ENCODE measurements at regions not wholly inside any gene's neighbourhood (a gene's known extent, or its start where the extent isn't known, plus 50 kb on each side); places are given as distances from the start of the nearest gene placed in this dataset.

DNA sequence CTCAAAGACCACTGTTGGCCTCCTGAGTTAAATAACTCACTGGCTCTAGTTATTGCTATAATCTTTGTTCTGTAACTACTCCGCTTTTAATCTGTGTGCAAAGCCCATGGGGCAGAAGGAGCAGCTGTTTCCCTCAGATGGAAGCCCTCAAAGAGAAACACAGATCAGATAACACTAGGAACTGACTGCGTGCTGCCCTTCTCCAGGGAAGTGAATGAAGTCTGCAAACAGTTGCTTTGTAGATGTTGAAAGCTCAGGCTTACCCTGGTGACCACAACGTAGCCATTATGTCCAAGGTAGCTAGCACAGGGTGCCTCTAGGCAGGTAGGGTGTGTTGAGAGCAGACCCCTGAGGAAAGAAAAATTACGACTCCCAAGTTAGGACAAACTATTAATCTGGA lies 152.3 kb upstream of the STAC start:
- intact Hi-C loops (cut with micrococcal nuclease; ENCODE audit: unreplicated experiment): no loop called here
- Histone ChIP-seq H3K4me1 (ENCODE audit: insufficient read depth, low read length, poor library complexity, severe bottlenecking) (no peaks in the 10 kb centered on the region), H3K36me3 (ENCODE audit: insufficient read depth, low read length, poor library complexity, severe bottlenecking) (no peaks in the 10 kb centered on the region), H3K27me3 (replicated peaks; ENCODE audit: insufficient read depth, low read depth, low read length, poor library complexity) (no peaks in the 10 kb centered on the region), H3K4me3 (ENCODE audit: low read depth, low read length, poor library complexity, severe bottlenecking) (no peak overlapping the region), H3K9me3 (ENCODE audit: low read depth, low read length, poor library complexity, severe bottlenecking) (no peaks in the 10 kb centered on the region), H3K27ac (ENCODE audit: low read depth, low read length, poor library complexity, severe bottlenecking) (no peak overlapping the region)
- ChIA-PET CTCF (no interaction called here), POLR2A (ENCODE audit: low non-redundant PET) (no interaction called here)
- no TSS peak for BruUV-seq (replicated peaks)
- TF ChIP-seq, protein P1, sequence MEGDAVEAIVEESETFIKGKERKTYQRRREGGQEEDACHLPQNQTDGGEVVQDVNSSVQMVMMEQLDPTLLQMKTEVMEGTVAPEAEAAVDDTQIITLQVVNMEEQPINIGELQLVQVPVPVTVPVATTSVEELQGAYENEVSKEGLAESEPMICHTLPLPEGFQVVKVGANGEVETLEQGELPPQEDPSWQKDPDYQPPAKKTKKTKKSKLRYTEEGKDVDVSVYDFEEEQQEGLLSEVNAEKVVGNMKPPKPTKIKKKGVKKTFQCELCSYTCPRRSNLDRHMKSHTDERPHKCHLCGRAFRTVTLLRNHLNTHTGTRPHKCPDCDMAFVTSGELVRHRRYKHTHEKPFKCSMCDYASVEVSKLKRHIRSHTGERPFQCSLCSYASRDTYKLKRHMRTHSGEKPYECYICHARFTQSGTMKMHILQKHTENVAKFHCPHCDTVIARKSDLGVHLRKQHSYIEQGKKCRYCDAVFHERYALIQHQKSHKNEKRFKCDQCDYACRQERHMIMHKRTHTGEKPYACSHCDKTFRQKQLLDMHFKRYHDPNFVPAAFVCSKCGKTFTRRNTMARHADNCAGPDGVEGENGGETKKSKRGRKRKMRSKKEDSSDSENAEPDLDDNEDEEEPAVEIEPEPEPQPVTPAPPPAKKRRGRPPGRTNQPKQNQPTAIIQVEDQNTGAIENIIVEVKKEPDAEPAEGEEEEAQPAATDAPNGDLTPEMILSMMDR (conservative IDR thresholded peaks at IDR 0.05; ENCODE audit: low read depth, low read length): no peak
- TF ChIP-seq EZH2 (IDR thresholded peaks at IDR 0.05; ENCODE audit: borderline replicate concordance, low read depth, low read length, poor library complexity, severe bottlenecking): no peak
- no peak for DNase-seq (ENCODE audit: low spot score)

DNA sequence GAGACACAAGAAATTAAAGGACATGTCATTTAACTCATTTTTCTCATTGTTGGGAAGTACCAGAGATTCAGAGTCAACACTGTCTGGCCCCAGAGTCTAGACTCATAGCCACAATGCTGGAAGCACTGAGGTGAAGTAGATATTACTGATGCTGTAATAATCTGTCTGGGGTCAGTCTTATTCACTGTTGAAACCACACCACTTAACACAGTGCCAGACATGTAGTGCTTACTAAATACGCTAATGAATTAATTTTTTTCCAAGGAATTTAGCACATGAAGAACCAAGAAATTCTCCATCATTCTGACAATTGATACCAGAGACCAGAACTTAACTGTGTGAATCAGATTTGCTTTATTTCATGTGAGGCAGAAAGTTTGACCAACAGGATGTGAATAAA lies 150.8 kb upstream of the STAC start:
- BruUV-seq (replicated peaks): no TSS peak
- no peak overlapping the region for H3K4me3 ChIP-seq (ENCODE audit: low read depth, low read length, poor library complexity, severe bottlenecking)
- TF ChIP-seq, protein P1 (conservative IDR thresholded peaks at IDR 0.05; ENCODE audit: low read depth, low read length): no peak
- no peak for TF ChIP-seq EZH2 (IDR thresholded peaks at IDR 0.05; ENCODE audit: borderline replicate concordance, low read depth, low read length, poor library complexity, severe bottlenecking)
- intact Hi-C loops (cut with micrococcal nuclease; ENCODE audit: unreplicated experiment): no loop called here
- no peaks in the 10 kb centered on the region for H3K4me1 ChIP-seq (ENCODE audit: insufficient read depth, low read length, poor library complexity, severe bottlenecking)
- H3K36me3 ChIP-seq (ENCODE audit: insufficient read depth, low read length, poor library complexity, severe bottlenecking): no peaks in the 10 kb centered on the region
- no peak overlapping the region for H3K27ac ChIP-seq (ENCODE audit: low read depth, low read length, poor library complexity, severe bottlenecking)
- no peaks in the 10 kb centered on the region for H3K9me3 ChIP-seq (ENCODE audit: low read depth, low read length, poor library complexity, severe bottlenecking)
- DNase-seq (ENCODE audit: low spot score): no peak
- CTCF ChIA-PET: no interaction called here
- POLR2A ChIA-PET (ENCODE audit: low non-redundant PET): no interaction called here
- no peaks in the 10 kb centered on the region for H3K27me3 ChIP-seq (replicated peaks; ENCODE audit: insufficient read depth, low read depth, low read length, poor library complexity)

DNA sequence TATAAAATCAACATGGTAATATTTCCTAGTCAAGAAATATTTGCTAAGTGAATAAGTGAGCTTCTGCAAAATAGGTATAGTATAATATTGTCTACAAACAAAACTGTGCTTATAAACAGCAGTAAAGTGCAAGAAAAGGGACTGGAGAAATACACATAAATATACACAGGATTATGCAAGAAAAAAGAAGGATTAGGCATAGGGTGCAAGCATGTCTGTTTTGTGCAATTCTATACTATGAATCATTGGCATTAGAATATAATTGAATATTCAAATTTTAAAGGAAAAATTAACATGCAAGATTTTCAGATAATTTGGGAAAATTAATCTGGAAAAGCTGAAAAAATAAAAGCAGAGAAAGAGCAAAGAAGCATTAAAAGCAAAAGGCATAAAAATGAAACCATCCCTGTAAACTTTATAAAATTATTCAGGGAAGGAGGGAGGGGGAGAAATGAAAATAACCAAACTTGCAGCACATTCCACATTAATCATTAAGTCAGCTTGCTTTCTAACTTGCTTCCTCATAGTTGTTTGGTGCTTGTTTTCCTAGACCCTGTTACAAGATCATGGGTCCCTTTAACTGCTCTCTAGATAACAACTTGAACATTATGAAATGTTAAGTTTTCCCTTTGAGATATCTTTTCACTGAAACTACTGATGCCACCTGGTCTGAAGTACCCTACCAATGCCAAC lies 147.4 kb upstream of the STAC start:
- DNase-seq (ENCODE audit: low spot score): no peak
- Histone ChIP-seq H3K9me3 (ENCODE audit: low read depth, low read length, poor library complexity, severe bottlenecking) (peaks cover 6% of the 10 kb centered on the region), H3K4me3 (ENCODE audit: low read depth, low read length, poor library complexity, severe bottlenecking) (no peak overlapping the region), H3K36me3 (ENCODE audit: insufficient read depth, low read length, poor library complexity, severe bottlenecking) (no peaks in the 10 kb centered on the region), H3K27ac (ENCODE audit: low read depth, low read length, poor library complexity, severe bottlenecking) (no peak overlapping the region), H3K4me1 (ENCODE audit: insufficient read depth, low read length, poor library complexity, severe bottlenecking) (no peaks in the 10 kb centered on the region), H3K27me3 (replicated peaks; ENCODE audit: insufficient read depth, low read depth, low read length, poor library complexity) (no peaks in the 10 kb centered on the region)
- TF ChIP-seq, protein P1 (conservative IDR thresholded peaks at IDR 0.05; ENCODE audit: low read depth, low read length): no peak
- no peak for TF ChIP-seq EZH2 (IDR thresholded peaks at IDR 0.05; ENCODE audit: borderline replicate concordance, low read depth, low read length, poor library complexity, severe bottlenecking)
- ChIA-PET POLR2A (ENCODE audit: low non-redundant PET) (no interaction called here), CTCF (no interaction called here)
- intact Hi-C loops (cut with micrococcal nuclease; ENCODE audit: unreplicated experiment): no loop called here
- BruUV-seq (replicated peaks): no TSS peak
